ENCODE measurements at regions not wholly inside any gene's neighbourhood (a gene's known extent, or its start where the extent isn't known, plus 50 kb on each side); places are given as distances from the start of the nearest gene placed in this dataset.

DNA sequence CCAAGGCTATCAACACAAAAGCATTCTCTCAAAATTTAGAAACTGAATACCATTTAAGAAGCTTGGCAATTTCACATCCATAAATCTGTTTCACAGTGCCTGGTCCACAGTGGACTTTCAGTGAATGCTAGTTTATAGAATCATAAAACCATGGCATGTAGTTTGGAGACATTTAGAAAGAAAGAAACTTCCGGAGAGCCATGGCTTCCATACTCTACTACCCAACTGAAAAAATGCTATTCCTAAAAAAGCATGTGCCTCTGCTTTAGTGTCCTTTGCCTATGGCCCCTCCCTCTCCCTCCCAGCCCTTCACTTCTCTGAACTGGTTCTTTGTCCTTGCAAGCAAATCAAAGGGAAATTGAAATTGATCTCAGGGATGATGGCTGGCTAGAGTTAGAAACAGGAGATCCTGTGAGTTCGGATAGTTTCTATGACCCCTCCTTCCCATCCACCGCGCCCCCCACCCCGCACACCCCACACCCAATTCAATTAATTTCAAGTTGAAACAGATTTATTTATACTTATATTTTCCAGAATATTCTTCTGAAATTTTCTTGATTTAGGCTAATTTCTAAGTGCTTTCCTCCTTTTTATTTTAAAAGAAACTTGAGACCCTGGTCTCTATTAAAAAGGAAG lies 248.3 kb downstream of the TRIB2 start:
- TF ChIP-seq CTCF (IDR thresholded peaks at IDR 0.05; ENCODE audit: extremely low read depth in 1 of 2, insufficient read depth in 1 of 2, low read depth in 1 of 2, low read length in 2 of 2): no peak
- no peak for TF ChIP-seq EZH2 (IDR thresholded peaks at IDR 0.05; ENCODE audit: borderline replicate concordance, low read depth, low read length, severe bottlenecking)
- TF ChIP-seq POLR2A (IDR thresholded peaks at IDR 0.05; ENCODE audit: low read depth, low read length): no peak
- TF ChIP-seq GATA2 (IDR thresholded peaks at IDR 0.05; ENCODE audit: insufficient read depth, insufficient read length, low read depth, low read length): no peak
- no peak for TF ChIP-seq MYC (IDR thresholded peaks at IDR 0.05; ENCODE audit: low read depth, low read length)
- TF ChIP-seq MAX (IDR thresholded peaks at IDR 0.05; ENCODE audit: insufficient read depth, insufficient read length): no peak
- no peak for TF ChIP-seq POLR2AphosphoS5 (IDR thresholded peaks at IDR 0.05; ENCODE audit: insufficient read depth, low read depth, low read length)

All from endothelial cell of umbilical vein (primary cell).